ENCODE measurements at regions not wholly inside any gene's neighbourhood (a gene's known extent, or its start where the extent isn't known, plus 50 kb on each side); places are given as distances from the start of the nearest gene placed in this dataset.

- Histone ChIP-seq H3K27me3 (ENCODE audit: insufficient read depth) (no peaks in the 10 kb centered on the region), H3K4me3 (ENCODE audit: low read depth in 2 of 2, low read length in 1 of 2) (no peak overlapping the region), H3K4me2 (no peak overlapping the region), H3K9me2 (no peaks in the 10 kb centered on the region), H3K4me1 (ENCODE audit: control insufficient read depth in 1 of 2, insufficient read depth in 2 of 2, low read depth in 1 of 2, low read length in 1 of 2) (peaks cover 0 to 2% of the 10 kb centered on the region in 2 experiments; a peak in 1 of 4 replicates), H3K27ac (ENCODE audit: low read depth in 2 of 2, low read length in 1 of 2) (no peak overlapping the region), H2AFZ (ENCODE audit: low read depth) (no peak overlapping the region), H3F3A (replicated peaks; ENCODE audit: insufficient read depth) (no peaks in the 10 kb centered on the region), H4K20me1 (ENCODE audit: insufficient read depth) (no peaks in the 10 kb centered on the region), H3K9ac (no peak overlapping the region), H3K36me3 (replicated peaks in 1 of 2; ENCODE audit: control insufficient read depth in 1 of 2, insufficient read depth in 2 of 2, low read length in 1 of 2) (no peaks in the 10 kb centered on the region), H3K9me3 (no peaks in the 10 kb centered on the region), H3K79me2 (ENCODE audit: insufficient read depth) (no peaks in the 10 kb centered on the region)
- no peak for DNase-seq
- ChIA-PET POLR2A (interaction anchor here (1.2 kb wide), 1 partner anchor 19 kb away, joined by 4 read pairs; no protein-coding TSS in a partner anchor), CTCF (no interaction called here)
- WGBS (ENCODE audit: low lambda C conversion rate), result 57% methylated on average over 16 of the region's 24 CpGs
- TF ChIP-seq USF2 (IDR thresholded peaks at IDR 0.05; ENCODE audit: borderline replicate concordance, low read depth, low read length) (no peak), MAX (IDR thresholded peaks at IDR 0.05; ENCODE audit: low read depth) (no peak)
Measured at GRCh38 chr4:3688018-3688998, 77.9 kb upstream of the ADRA2C start.

- H3K27me3 ChIP-seq (ENCODE audit: insufficient read depth), result no peaks in the 10 kb centered on the region
- H2AFZ ChIP-seq (ENCODE audit: low read depth), result no peak overlapping the region
- no peaks in the 10 kb centered on the region for H3K9me2 ChIP-seq
- no peaks in the 10 kb centered on the region for H4K20me1 ChIP-seq (ENCODE audit: insufficient read depth)
- no peak overlapping the region for H3K9ac ChIP-seq
- DNase-seq, result no peak
- no peaks in the 10 kb centered on the region for H3K9me3 ChIP-seq
- H3K36me3 ChIP-seq (replicated peaks in 1 of 2; ENCODE audit: control insufficient read depth in 1 of 2, insufficient read depth in 2 of 2, low read length in 1 of 2), result no peaks in the 10 kb centered on the region
- POLR2A ChIA-PET, result interaction anchor here (1.2 kb wide), 1 partner anchor 20 kb away, joined by 4 read pairs; no protein-coding TSS in a partner anchor
- no peak overlapping the region for H3K27ac ChIP-seq (ENCODE audit: low read depth in 2 of 2, low read length in 1 of 2)
- 62% methylated on average over 12 of the region's 13 CpGs for WGBS (ENCODE audit: low lambda C conversion rate)
- no peaks in the 10 kb centered on the region for H3F3A ChIP-seq (replicated peaks; ENCODE audit: insufficient read depth)
- H3K79me2 ChIP-seq (ENCODE audit: insufficient read depth), result no peaks in the 10 kb centered on the region
- peaks cover 0 to 2% of the 10 kb centered on the region in 2 experiments; a peak in 1 of 4 replicates for H3K4me1 ChIP-seq (ENCODE audit: control insufficient read depth in 1 of 2, insufficient read depth in 2 of 2, low read depth in 1 of 2, low read length in 1 of 2)
- H3K4me2 ChIP-seq, result no peak overlapping the region
- no peak overlapping the region for H3K4me3 ChIP-seq (ENCODE audit: low read depth in 2 of 2, low read length in 1 of 2)
- CTCF ChIA-PET, result interaction anchor here (1.1 kb wide), 1 partner anchor 8 kb away, joined by 3 read pairs; no protein-coding TSS in a partner anchor
- TF ChIP-seq MXI1 (IDR thresholded peaks at IDR 0.05; ENCODE audit: low read depth, low read length) (no peak), YY1 (IDR thresholded peaks at IDR 0.05; ENCODE audit: low read depth) (no peak), ZBTB33 (IDR thresholded peaks at IDR 0.05; ENCODE audit: borderline replicate concordance, low read depth) (no peak), USF2 (IDR thresholded peaks at IDR 0.05; ENCODE audit: borderline replicate concordance, low read depth, low read length) (no peak), TCF12 (IDR thresholded peaks at IDR 0.05) (no peak), SIN3A (IDR thresholded peaks at IDR 0.05; ENCODE audit: borderline replicate concordance, low read depth, low read length) (no peak), TEAD4 (IDR thresholded peaks at IDR 0.05; ENCODE audit: borderline replicate concordance, insufficient read depth) (no peak), USF1 (IDR thresholded peaks at IDR 0.05; ENCODE audit: borderline replicate concordance, low read depth) (no peak), JUND (IDR thresholded peaks at IDR 0.05) (no peak), ELF1 (IDR thresholded peaks at IDR 0.05) (no peak), NRF1 (IDR thresholded peaks at IDR 0.05; ENCODE audit: low read depth, low read length) (no peak), CHD2 (IDR thresholded peaks at IDR 0.05; ENCODE audit: low read length, partially characterized antibody) (no peak), EP300 (IDR thresholded peaks at IDR 0.05; ENCODE audit: borderline replicate concordance in 1 of 2, low read depth in 1 of 2, low read length in 1 of 2) (no peak), IRF3 (IDR thresholded peaks at IDR 0.05; ENCODE audit: low read depth, low read length) (no peak), RXRA (IDR thresholded peaks at IDR 0.05; ENCODE audit: borderline replicate concordance, low read depth) (no peak), GATA2 (CRISPR knock-in tag; IDR thresholded peaks at IDR 0.05) (no peak), EZH2phosphoT487 (IDR thresholded peaks at IDR 0.05; ENCODE audit: borderline replicate concordance, low read depth) (no peak)
Measured at GRCh38 chr4:3687538-3687937, 78.6 kb upstream of the ADRA2C start.
